ENCODE measurements at regions not wholly inside any gene's neighbourhood (a gene's known extent, or its start where the extent isn't known, plus 50 kb on each side); places are given as distances from the start of the nearest gene placed in this dataset.
"Not testable (repeated sequence)": the region's sequence is repeated elsewhere in the genome, so short reads cannot be mapped to it uniquely, and the experiment has no call there.

DNA sequence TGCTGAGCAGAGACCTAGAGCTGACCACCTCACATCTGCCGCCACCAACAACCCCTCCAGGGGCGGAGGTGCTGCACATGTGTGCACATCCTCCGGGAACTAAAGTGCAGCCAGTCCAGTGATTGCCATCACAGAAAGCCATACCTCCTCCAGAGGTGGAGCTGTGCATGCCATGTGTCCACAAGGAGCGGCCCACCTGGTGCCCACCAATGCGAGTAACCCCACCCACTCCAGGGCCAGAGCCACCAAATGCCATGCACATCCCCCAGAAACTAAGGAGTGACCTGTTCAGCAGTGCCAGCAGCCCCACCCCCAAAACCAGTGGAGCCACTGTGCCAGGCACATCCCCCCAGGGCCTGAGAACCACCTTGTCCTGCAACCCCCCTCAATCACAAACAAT is 557.9 kb downstream of the UQCRFS1 start:
- no peak for DNase-seq

DNA sequence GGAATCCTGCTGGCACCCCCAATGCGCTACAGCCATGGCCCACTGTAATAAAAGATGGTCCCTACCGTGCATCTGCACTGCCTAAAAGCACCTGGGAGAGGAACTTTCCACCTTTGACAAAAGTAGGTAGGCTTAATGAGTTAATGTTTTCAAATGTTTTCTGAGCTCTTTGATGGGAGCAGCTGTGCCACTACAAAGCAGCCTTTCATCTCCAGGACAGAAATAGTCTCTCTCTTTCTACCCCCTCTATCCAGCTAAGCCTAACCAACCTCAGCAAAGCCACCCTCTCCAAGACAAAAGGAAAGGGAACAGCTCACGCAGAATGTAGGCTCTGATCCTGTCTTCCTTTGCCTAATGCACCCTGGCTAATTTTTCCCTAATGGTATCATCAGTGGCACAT is 560.2 kb downstream of the UQCRFS1 start:
- no peak for DNase-seq

DNA sequence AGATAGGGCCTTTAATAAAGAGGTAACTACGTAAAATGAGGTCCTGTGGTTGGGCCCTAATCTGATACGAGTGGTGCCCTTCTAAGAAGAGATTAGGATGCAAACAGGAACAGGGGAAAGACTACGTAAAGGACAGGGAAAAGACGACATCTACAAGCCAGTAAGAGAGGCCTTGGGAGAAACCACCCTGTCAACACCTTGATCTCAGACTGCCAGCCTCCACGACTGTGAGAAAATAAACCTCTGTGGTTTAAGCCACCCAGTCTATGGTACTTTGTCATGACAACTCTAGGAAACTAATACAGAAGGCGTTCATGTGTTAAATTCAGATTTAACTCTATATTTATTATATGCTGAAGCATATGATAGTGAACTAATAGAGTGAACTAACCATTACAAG is 566.3 kb downstream of the UQCRFS1 start:
- DNase-seq = no peak

DNA sequence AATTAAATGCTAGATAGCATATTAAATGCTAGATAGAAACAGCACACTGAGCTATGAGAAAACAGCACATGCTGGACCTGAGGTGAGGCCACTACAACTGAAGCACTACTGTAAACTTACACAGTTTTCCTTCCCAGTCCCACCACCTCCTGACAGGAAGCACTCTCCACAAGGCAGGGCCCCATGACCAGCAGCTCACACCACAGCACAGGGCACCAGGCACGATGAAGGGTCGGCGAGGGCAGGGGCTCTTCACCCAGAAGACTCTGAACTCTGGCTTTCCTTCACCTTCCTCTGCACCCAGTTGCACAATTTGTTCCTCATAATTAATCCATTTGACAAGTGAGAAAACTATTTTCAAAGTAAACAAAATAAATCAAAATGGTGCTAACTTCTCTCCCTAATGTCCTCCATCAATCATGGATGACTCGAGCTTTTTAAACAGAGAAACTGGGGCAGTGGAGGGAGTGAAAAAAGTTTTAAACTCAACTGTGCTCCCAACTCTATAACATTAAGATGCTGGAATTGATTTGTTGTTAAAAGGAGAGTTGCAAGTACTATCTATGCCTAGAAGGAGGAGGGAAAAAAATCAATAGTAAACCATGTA is 568.7 kb downstream of the UQCRFS1 start:
- DNase-seq = no peak

DNA sequence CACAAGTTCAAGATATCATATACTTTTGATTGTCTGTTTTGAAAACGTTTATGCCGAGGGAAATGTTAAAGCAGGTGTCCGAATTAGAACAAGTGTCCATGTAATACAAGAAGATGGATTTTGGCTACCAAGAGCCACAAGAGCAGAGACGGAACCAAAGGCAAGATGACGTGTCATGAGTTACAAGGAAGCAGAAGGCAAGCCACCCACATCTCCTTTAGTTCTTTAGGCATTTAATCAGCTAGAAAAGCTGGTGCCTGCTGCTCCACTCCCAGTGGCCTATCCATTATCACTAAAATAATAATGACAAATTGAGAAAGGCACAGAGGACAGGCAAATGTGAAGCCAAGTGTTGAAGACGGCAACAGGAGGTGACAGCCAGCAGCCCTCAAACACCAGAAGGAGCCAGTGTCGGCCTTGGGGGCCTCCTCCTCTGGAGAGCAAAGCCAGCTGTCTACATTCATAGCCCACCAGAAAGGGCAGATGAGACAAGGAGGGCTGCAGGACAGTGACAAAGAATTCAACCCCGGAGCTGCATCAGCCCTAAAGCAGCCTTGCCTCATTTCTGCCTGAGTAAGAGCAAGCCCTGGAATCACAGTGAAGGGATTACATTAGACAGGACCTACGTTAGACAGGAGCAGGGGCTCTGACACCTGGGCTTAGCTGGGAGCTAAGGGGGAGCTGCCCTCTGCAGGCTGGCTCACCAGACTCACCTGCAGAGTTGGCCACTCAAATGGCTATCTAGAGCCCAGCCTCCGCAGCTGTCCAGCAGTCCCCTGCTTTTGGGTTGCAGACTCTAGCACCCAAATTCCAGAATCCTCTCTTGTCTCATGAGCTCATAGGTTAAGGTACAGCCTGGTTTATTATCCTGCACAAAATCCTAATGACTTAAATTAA is 569.9 kb downstream of the UQCRFS1 start:
- no peak for DNase-seq

DNA sequence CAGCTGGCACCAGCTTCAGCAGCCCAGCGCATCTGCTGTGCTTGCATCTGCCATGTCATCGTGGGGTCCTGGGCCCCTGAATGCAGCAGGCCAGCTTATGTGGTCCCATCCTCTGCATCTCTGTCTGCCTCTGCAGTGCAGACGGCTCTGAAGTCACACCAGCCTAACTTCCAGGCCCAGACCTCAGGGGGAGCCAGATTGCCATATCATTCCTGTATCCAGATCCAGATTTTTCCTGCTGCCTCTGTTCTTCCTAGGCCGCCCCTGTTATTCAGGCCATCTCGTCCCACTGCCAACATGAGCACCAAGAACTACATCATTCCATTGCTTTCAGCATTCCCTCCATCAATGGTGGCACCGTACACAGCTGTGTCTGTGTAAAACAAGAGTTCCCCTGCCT is 571.6 kb downstream of the UQCRFS1 start:
- DNase-seq = no peak

DNA sequence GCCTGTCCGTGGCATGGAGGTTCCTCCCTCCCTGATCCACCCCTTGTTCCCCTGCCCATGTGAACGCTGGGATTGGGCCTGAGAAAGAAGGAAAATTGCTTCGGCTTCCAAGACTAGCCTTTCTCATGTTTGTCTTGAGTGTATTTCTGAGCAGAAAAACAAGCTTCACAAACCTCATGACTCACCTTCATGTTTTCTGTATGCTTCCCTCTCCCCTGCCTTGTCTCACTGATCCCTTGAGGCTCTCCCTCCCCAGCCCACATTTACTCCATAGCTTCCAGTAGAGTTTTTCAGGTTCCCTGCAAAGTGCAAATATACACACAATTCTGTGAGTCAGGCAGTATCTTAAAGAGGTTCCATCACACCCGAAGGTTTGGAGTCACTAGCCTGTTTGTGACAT is 572.4 kb downstream of the UQCRFS1 start:
- no peak for DNase-seq

DNA sequence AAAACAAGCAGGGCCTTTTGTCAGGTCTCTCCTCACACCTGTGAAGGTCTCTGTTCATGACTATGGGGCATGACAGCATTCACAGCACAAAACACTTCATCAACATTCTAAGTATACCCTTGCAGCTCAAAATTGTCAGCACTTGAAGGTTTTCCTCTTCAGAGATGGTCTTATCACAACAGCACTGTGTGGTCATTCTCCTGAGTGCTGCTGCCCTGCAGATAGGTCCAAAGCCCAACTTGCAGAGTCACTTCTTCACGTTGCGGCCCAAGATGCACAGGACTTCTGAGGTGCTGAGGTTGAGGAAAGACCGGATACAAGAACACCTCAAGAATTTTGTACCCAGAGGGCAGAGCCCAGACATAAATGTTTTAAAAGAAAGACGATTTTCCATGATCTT is 574.5 kb downstream of the UQCRFS1 start:
- no peak for DNase-seq

DNA sequence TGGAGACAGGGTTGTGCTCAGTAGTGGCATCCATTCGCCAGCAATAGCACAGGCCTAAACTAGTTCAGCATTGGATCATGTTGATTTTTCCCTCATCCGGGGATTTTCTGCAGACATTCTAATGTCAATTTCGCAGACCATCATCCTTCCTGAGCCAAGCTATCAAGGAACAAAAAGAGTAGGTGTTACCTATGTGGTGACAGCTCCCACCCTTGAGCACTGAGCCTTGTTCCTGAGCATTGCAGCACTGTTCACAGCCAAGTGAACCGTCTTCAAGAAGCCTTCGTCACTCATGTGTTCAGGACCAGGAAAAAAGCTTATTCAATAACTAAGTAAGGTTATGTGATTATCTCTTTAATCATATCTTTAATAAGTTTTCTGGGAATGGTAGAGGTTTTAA is 576.2 kb downstream of the UQCRFS1 start:
- DNase-seq = no peak

DNA sequence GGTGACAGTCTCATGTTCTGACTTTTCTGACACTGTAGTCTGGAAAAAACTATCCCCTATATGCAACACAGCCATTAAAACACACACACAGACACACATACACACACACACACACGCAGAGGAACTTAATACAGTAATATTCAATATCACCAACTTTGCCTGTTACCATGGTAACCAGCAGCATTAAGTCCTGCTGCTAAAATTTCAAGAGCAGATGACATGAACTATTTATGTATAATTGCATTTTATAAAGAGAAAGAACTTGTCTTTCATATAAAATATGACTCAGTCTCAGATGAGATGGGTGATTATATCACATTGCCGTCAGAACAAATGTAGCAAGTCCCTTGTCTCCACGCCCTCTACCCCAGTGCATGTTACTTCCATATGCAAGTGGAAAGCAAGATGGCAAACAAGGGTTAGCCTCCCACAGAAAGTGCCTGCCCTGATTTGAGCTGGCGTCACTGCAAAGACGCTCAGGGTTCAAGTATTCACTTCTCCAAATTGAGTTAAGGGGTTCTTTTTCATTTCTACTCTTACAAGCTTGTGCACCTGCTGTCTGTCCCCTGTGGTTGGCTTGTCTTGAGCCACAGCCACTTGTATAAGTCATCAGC is 576.8 kb downstream of the UQCRFS1 start:
- no peak for DNase-seq

DNA sequence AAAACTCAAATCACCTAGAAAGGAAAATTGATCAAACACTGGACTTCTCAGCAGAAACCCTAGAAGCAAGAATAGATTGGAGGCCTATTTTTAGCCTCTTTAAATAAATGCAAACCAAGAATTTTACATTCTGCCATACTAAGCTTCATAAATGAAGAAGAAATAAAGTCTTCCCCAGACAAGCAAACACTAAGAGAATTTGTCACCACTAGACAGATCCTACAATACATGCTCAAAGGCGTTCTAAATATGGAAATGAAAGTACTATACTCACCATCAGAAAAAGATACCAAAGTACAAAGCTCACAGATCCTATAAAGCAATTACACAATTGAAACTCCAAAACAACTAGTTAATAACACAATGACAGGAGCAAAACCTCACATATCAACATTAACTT is 578.1 kb downstream of the UQCRFS1 start:
- DNase-seq = no peak

DNA sequence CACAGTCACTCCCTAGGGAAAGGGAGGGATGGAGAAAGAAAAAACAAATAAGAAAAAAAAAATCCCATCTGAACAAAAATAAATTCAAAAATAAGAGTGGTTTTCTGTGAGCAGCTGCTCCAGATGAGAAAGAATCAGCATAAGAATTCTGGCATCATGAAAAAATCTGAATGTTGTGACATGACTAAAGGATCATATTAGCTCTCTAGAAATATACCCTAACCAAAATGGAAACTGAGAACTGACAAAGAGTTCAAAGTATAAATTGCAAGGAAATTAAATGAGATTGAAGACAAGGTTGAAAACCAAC is 579.0 kb downstream of the UQCRFS1 start:
- no peak for DNase-seq

DNA sequence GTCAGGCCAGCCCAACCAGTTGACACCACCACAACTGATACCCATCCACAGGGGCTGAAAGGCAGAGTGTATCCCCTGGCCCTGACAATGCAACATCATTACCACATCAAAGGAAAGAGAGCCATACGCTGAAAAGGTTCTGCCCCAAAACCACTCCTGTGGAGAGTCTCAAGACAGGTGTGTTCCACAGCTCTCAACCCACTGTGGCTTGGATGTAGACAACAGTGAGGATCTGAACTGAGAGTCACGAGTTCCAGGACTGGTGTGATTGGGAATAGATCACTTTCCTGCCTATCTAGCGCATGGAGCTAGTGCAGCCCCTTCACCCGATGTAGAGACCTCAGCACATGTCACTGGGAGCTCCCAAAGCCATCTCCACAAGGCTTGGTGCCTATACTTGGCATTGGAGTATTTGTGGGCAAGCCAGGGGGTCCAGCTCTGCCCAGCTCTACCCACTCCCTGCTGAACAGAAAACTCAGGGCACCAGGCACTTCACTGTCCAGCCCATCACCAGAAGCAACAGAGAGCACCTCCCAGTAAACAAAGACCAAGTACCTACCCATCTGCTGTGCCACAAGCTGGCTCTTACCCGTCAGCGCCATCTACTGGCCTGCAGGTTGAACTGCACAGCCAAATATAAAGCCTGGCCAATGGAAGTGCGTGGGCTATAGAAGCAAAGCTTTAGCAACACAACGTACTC is 579.5 kb downstream of the UQCRFS1 start:
- no peak for DNase-seq

DNA sequence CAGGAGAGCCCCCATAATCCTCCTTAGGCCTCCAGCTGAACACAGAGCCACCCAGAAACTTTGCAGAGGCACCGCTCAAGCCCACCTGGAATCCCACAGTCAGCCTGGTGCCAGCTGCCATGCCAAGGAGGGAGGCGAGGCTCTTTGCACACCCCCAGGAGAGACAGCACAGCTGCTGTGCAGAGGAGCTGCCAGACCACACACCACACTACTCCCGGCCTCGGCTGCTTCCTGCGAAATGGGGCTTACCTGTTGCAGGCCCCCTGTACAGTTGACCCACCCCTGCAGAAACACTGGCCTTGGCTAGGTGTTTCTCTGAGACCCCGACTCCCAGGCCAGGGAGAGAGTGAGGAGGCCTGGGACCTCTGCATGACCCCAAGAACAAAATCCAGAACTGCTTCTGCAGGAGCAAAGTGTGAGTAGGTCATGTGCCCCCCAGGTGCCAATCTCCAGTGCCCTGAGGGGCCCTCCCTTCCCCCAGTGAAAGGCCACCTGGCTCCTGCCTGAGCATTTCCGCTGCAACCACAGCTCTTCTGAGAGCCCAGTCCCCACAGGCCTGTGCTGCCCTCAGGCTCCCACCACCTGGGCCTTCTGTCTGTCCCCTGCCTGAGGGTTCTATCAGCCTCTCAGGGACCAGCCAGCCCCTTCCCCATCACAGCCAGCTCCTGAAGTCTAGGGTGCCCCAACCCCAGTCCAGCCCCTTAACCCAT is 580.4 kb downstream of the UQCRFS1 start:
- no peak for DNase-seq

DNA sequence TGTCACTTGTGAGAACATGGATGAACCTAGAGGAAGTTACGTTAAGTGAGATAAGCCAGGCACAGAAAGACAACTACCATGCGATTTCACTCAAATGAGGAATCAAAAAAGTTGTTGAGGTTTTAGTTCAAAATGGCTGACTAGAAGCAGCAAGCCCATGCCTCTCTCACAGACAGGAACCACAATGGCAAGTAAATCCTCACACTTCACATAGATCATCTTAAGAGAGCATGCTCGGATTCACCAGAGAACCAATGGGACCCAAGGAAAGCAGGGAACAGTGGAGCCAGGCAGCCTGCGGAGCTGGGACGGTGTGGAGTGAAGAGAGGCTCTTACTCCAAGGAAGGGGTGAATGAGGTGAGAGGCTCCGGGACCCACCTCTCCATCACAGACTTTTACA is 581.0 kb downstream of the UQCRFS1 start:
- DNase-seq = no peak

DNA sequence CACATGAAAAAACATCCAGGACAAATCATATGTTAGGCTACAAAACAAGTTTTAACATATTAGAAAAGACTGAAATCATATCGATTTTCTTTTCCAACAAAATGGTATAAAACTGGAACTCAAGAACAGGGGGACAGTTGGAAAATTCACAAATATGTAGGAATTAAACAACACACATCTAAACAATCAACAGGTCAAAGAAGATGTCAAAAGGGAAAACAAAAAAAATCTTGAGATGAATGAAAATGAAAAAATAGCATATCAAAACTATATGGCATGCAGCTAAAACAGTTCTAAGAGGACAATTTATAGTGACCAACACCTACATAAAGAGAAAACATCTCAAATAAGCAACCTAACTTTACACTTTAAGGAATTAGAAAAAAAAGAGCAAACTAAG is 585.3 kb downstream of the UQCRFS1 start:
- DNase-seq = no peak

DNA sequence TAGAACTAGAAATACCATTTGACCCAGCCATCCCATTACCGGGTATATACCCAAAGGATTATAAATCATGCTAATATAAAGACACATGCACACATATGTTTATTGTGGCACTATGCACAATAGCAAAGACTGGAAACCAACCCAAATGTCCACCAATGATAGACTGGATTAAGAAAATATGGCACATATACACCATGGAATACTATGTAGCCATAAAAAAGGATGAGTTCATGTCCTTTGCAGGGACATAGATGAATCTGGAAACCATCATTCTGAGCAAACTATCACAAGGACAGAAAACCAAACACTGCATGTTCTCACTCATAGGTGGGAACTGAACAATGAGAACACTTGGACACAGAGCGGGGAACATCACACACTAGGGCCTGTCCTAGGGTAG is 586.5 kb downstream of the UQCRFS1 start:
- DNase-seq = not testable (repeated sequence)

DNA sequence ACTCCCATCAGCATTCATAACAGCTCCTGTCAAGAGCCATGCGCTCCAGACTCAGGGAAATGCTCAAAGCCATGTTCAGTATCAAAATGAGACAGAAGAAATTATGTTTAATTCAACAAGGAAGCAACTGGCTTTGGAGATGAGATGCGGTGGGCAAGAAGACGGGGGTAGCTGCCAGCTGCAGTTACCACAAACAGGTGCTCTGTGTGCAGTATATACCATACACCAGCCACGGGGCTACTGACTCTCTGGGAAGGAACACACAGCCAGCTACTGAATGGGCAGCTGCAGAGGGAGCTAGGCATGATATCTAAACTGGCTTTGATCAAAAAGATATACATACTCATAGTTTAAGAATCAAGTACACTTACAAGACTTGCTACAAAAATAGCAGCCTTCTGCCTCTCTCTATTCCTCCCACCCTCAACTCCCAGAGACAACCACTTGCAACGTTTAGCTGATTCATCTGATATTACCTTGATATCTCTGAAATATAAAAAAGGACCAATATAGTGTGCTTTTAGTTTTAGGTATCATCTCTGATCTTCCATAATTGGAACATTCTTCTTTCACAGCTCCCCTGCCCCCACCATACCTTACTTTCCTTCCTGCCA is 593.0 kb downstream of the UQCRFS1 start:
- no peak for DNase-seq

DNA sequence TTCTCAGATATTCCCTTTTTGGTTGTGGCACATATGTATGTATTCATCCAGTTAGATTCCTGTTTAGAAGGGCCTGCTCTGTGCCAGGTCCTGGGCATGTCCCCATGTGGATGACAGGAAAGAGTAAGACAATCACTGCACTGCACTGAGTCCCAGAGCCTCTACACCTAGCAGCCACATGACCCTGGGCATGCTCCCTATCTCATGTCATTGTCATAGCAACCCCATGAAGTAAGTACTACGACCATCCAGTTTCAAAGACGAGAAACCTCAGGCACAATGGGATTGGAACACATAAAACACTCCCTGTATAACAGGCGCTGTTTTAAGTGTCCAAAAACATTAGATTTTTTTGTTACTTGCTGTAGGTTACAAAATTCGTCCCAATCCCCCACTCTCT is 594.4 kb downstream of the UQCRFS1 start:
- DNase-seq = no peak

DNA sequence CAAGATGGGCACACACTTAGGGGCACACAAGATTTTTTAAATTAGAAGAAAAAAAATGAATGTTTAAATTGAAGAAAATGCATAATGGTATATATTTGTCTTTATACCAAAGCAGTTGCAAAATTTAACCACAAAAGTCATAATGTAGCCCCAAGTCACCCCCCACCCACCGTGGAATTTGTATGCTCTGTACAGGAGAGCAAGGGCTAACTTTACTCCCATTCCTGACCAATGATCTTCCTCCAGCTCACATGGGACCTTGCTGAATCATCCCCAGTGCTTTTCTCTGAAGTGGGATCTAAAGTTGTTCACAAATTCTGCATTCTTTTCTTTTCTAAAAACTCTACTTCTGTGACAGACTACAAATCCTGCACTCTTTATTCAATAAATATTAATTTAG is 597.0 kb downstream of the UQCRFS1 start:
- no peak for DNase-seq

DNA sequence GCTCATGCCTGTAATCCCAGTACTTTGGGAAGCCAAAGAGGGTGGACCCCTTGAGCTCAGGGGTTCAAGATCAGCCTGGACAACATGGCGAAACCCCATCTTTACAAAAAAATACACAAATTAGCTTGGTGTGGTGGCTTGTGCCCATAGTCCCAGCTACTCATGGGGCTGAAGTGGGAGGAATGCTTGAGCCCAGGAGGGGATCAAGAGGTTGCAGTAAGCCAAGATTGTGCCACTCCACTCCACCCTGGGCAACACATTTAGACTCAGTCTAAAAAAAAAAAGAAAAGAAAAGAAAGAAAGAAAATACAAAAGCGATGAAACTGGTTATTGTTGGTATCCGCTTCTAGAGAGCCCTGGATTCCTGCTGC is 597.4 kb downstream of the UQCRFS1 start:
- DNase-seq = no peak

DNA sequence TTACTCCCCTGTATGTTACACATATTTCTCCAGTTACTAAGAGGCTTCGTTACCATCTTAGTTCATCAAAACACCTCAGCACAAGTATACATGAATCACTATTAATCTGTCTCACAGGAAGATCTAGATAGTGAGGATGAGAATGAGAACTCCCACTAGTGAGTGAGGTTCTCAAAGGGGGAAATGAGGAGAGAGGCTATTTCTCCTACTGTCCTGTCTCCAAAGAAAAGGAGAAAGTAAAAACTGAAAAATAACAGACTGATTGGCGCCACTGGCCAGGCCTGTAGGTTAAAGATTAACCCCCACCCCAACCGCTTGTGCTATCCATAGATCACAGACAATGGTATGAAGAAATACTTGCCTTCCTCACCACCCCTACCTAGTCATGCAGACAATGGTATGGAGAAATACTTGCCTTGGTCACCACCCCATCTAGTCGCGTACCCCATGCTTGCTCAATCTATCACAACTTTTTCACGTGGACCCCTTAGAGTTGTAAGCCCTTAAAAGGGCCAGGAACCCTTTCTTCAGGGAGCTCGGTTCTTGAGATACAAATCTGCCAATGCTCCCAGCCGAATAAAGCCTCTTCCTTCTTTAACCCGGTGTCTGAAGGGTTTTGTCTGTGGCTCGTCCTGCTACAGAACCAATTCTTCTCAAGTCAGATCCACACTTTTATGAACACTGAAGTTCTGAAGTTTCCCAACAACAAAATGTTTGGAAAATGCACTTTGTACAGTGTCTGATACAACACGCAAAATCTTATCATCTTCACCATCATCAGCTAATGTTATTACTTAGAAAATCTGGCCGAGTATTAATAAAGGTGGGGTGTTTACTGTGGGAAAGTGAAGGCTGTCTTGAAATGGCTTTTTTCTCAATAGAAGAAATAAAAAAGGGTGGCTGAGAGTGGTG is 598.1 kb downstream of the UQCRFS1 start:
- no peak for DNase-seq

All from left hindlimb (tissue), 1 donor.